ENCODE measurements at regions not wholly inside any gene's neighbourhood (a gene's known extent, or its start where the extent isn't known, plus 50 kb on each side); places are given as distances from the start of the nearest gene placed in this dataset.
"Not testable (repeated sequence)": the region's sequence is repeated elsewhere in the genome, so short reads cannot be mapped to it uniquely, and the experiment has no call there.

GRCh38 chr12:91478500-91478899 is 295.9 kb upstream of the DCN start:
- DNase-seq (ENCODE audit: low read depth) (no peak), FAIRE-seq (no peak)
- TF ChIP-seq CTCF (IDR thresholded peaks at IDR 0.05; ENCODE audit: insufficient read depth, low read length, severe bottlenecking): no peak
- Histone ChIP-seq H3K36me3 (ENCODE audit: control insufficient read depth, insufficient read depth, low read length) (no peaks in the 10 kb centered on the region), H3K27me3 (ENCODE audit: control insufficient read depth, insufficient read depth, low read length) (no peaks in the 10 kb centered on the region), H3K4me3 (ENCODE audit: low read depth, low read length) (no peak overlapping the region)

- H3K27me3 ChIP-seq (ENCODE audit: control insufficient read depth, insufficient read depth, low read length): peaks cover 2% of the 10 kb centered on the region
- no peak for FAIRE-seq
- no peaks in the 10 kb centered on the region for H3K36me3 ChIP-seq (ENCODE audit: control insufficient read depth, insufficient read depth, low read length)
- no peak overlapping the region for H3K4me3 ChIP-seq (ENCODE audit: low read depth, low read length)
- DNase-seq (ENCODE audit: low read depth): no peak
- no peak for TF ChIP-seq CTCF (IDR thresholded peaks at IDR 0.05; ENCODE audit: insufficient read depth, low read length, severe bottlenecking)
Observed at GRCh38 chr12:91467686-91468085, 285.1 kb upstream of the DCN start.

GRCh38 chr12:91461061-91461460 is 278.4 kb upstream of the DCN start:
- no peak overlapping the region for H3K4me3 ChIP-seq (ENCODE audit: low read depth, low read length)
- FAIRE-seq (no peak), DNase-seq (ENCODE audit: low read depth) (no peak)
- TF ChIP-seq CTCF (IDR thresholded peaks at IDR 0.05; ENCODE audit: insufficient read depth, low read length, severe bottlenecking): no peak
- H3K27me3 ChIP-seq (ENCODE audit: control insufficient read depth, insufficient read depth, low read length): peaks cover 2% of the 10 kb centered on the region
- H3K36me3 ChIP-seq (ENCODE audit: control insufficient read depth, insufficient read depth, low read length): no peaks in the 10 kb centered on the region

- H3K36me3 ChIP-seq (ENCODE audit: control insufficient read depth, insufficient read depth, low read length): no peaks in the 10 kb centered on the region
- TF ChIP-seq CTCF (IDR thresholded peaks at IDR 0.05; ENCODE audit: insufficient read depth, low read length, severe bottlenecking): no peak
- no peak overlapping the region for H3K4me3 ChIP-seq (ENCODE audit: low read depth, low read length)
- DNase-seq (ENCODE audit: low read depth) (no peak), FAIRE-seq (no peak)
- H3K27me3 ChIP-seq (ENCODE audit: control insufficient read depth, insufficient read depth, low read length): peaks cover 2% of the 10 kb centered on the region
Observed at GRCh38 chr12:91460469-91460868, 277.9 kb upstream of the DCN start.

- Histone ChIP-seq H3K36me3 (ENCODE audit: control insufficient read depth, insufficient read depth, low read length) (no peaks in the 10 kb centered on the region), H3K27me3 (ENCODE audit: control insufficient read depth, insufficient read depth, low read length) (no peaks in the 10 kb centered on the region), H3K4me3 (ENCODE audit: low read depth, low read length) (no peak overlapping the region)
- no peak for TF ChIP-seq CTCF (IDR thresholded peaks at IDR 0.05; ENCODE audit: insufficient read depth, low read length, severe bottlenecking)
- FAIRE-seq (no peak), DNase-seq (ENCODE audit: low read depth) (no peak)
Observed at GRCh38 chr12:91455321-91455720, 272.7 kb upstream of the DCN start.

GRCh38 chr12:91454179-91454578 is 271.6 kb upstream of the DCN start:
- FAIRE-seq (no peak), DNase-seq (ENCODE audit: low read depth) (no peak)
- no peak overlapping the region for H3K4me3 ChIP-seq (ENCODE audit: low read depth, low read length)

GRCh38 chr12:91452464-91452863 is 269.8 kb upstream of the DCN start:
- H3K36me3 ChIP-seq (ENCODE audit: control insufficient read depth, insufficient read depth, low read length); FAIRE-seq; H3K4me3 ChIP-seq (ENCODE audit: low read depth, low read length); H3K27me3 ChIP-seq (ENCODE audit: control insufficient read depth, insufficient read depth, low read length); DNase-seq (ENCODE audit: low read depth): not testable (repeated sequence)

More at GRCh38 chr12:91454179-91454578, 271.6 kb upstream of the DCN start:
- no peaks in the 10 kb centered on the region for H3K27me3 ChIP-seq (ENCODE audit: control insufficient read depth, insufficient read depth, low read length)
- no peaks in the 10 kb centered on the region for H3K36me3 ChIP-seq (ENCODE audit: control insufficient read depth, insufficient read depth, low read length)
- no peak for TF ChIP-seq CTCF (IDR thresholded peaks at IDR 0.05; ENCODE audit: insufficient read depth, low read length, severe bottlenecking)

Data from bronchial epithelial cell (primary cell).